GM21737 (cell line): ENCODE measurements at regions not wholly inside any gene's neighbourhood (a gene's known extent, or its start where the extent isn't known, plus 50 kb on each side); places are given as distances from the start of the nearest gene placed in this dataset.

ENCODE experiments used
- ATAC-seq: cut with Tn5 transposase; IDR thresholded peaks from one replicate; pipeline ENCODE4 v1.9.1; 2021; ENCODE audit warnings: mild to moderate bottlenecking, moderate library complexity; ENCODE audit not compliant: unreplicated experiment

- no peak for ATAC-seq
These were observed 647.2 kb downstream of the BNC2 start for GRCh38 chr9:16223074-16223871.

- ATAC-seq, result no peak
These were observed 639.7 kb downstream of the BNC2 start for GRCh38 chr9:16230731-16231130.

- no peak for ATAC-seq
These were observed 634.2 kb downstream of the BNC2 start for GRCh38 chr9:16236311-16236710.

- no peak for ATAC-seq
These were observed 633.6 kb downstream of the BNC2 start for GRCh38 chr9:16236882-16237281.

- ATAC-seq, result no peak
These were observed 631.8 kb downstream of the BNC2 start for GRCh38 chr9:16238623-16239138.

GRCh38 chr9:16241231-16241630 lies 629.2 kb downstream of the BNC2 start:
- no peak for ATAC-seq

GRCh38 chr9:16243798-16244197 lies 626.7 kb downstream of the BNC2 start:
- ATAC-seq, result no peak

- no peak for ATAC-seq
These were observed 624.6 kb downstream of the BNC2 start for GRCh38 chr9:16245756-16246440.

- ATAC-seq, result no peak
These were observed 623.7 kb downstream of the BNC2 start for GRCh38 chr9:16246785-16247184.

GRCh38 chr9:16247188-16247875 lies 623.1 kb downstream of the BNC2 start:
- no peak for ATAC-seq

GRCh38 chr9:16248822-16249221 lies 621.6 kb downstream of the BNC2 start:
- no peak for ATAC-seq

GRCh38 chr9:16252616-16253015 lies 617.9 kb downstream of the BNC2 start:
- ATAC-seq, result no peak

- no peak for ATAC-seq
These were observed 615.8 kb downstream of the BNC2 start for GRCh38 chr9:16254674-16255073.

GRCh38 chr9:16255217-16255616 lies 615.3 kb downstream of the BNC2 start:
- no peak for ATAC-seq

GRCh38 chr9:16257604-16258003 lies 612.9 kb downstream of the BNC2 start:
- no peak for ATAC-seq

- ATAC-seq, result no peak
These were observed 612.3 kb downstream of the BNC2 start for GRCh38 chr9:16258191-16258590.

- no peak for ATAC-seq
These were observed 611.8 kb downstream of the BNC2 start for GRCh38 chr9:16258708-16259107.

- ATAC-seq, result no peak
These were observed 607.8 kb downstream of the BNC2 start for GRCh38 chr9:16262477-16263261.

GRCh38 chr9:16265688-16266087 lies 604.8 kb downstream of the BNC2 start:
- ATAC-seq, result no peak

- no peak for ATAC-seq
These were observed 603.7 kb downstream of the BNC2 start for GRCh38 chr9:16266648-16267276.
